Loucy (cell line): ENCODE measurements at regions not wholly inside any gene's neighbourhood (a gene's known extent, or its start where the extent isn't known, plus 50 kb on each side); places are given as distances from the start of the nearest gene placed in this dataset.

ENCODE experiments used
- H2AFZ ChIP-seq: fragments of 200-600 bp; sonication (generic); 2 replicates; pipeline ENCODE4 v1.6.0; 2016; ENCODE audit warnings: antibody characterized with exemption, mild to moderate bottlenecking, low read length, moderate library complexity
- H3F3A ChIP-seq: fragments of 200-600 bp; 2 replicates; pipeline ENCODE4 v1.6.0; 2016; ENCODE audit warnings: antibody characterized with exemption, low read depth, mild to moderate bottlenecking
- H3K27me3 ChIP-seq: fragments of 200-600 bp; sonication (generic); 2 replicates; pipeline ENCODE4 v1.6.1; 2014; ENCODE audit warnings: low read length, mild to moderate bottlenecking; ENCODE audit not compliant: insufficient read depth, poor library complexity, severe bottlenecking
- H3K36me3 ChIP-seq: fragments of 200-600 bp; sonication (generic); 2 replicates; pipeline ENCODE4 v1.6.1; 2016; ENCODE audit warnings: low read length; ENCODE audit not compliant: insufficient read depth
- H3K4me1 ChIP-seq: fragments of 200-600 bp; sonication (generic); 2 replicates; pipeline ENCODE4 v1.5.1; 2014; ENCODE audit warnings: low read length, mild to moderate bottlenecking; ENCODE audit not compliant: insufficient read depth, poor library complexity, severe bottlenecking
- H3K4me2 ChIP-seq: fragments of 200-600 bp; sonication (generic); 2 replicates; pipeline ENCODE4 v1.6.0; 2014; ENCODE audit warnings: antibody characterized with exemption, low read length, low read depth, mild to moderate bottlenecking; ENCODE audit not compliant: poor library complexity, severe bottlenecking
- H3K4me3 ChIP-seq: fragments of 200-600 bp; sonication (generic); 2 replicates; pipeline ENCODE4 v1.5.1; 2014; ENCODE audit warnings: low read length, mild to moderate bottlenecking, mixed read lengths; ENCODE audit not compliant: poor library complexity, severe bottlenecking
- H3K79me2 ChIP-seq: fragments of 200-600 bp; sonication (generic); 2 replicates; pipeline ENCODE4 v1.6.1; 2014; ENCODE audit warnings: low read length; ENCODE audit not compliant: insufficient read depth
- H3K9ac ChIP-seq: fragments of 200-600 bp; sonication (generic); 2 replicates; pipeline ENCODE4 v1.6.0; 2014; ENCODE audit warnings: mild to moderate bottlenecking, low read depth, low read length, moderate library complexity; ENCODE audit not compliant: poor library complexity, severe bottlenecking
- H3K9me2 ChIP-seq: fragments of 200-600 bp; sonication (generic); replicated peaks from 2 replicates; pipeline ENCODE4 v1.6.1; 2016; ENCODE audit warnings: low read depth, low read length, mixed read lengths
- H3K9me3 ChIP-seq: fragments of 200-600 bp; sonication (generic); 2 replicates; pipeline ENCODE4 v1.6.1; 2014; ENCODE audit warnings: mild to moderate bottlenecking, antibody characterized with exemption, low read length, low read depth; ENCODE audit not compliant: insufficient read depth
- H4K20me1 ChIP-seq: fragments of 200-600 bp; sonication (generic); 2 replicates; pipeline ENCODE4 v1.6.0; 2014; ENCODE audit warnings: antibody characterized with exemption, low read length, mild to moderate bottlenecking; ENCODE audit not compliant: insufficient read depth, poor library complexity, severe bottlenecking
- EZH2phosphoT487 ChIP-seq: fragments of 200-600 bp; IDR thresholded peaks from 2 replicates; pipeline ENCODE4 v1.6.1; 2018; ENCODE audit warnings: antibody characterized with exemption, mild to moderate bottlenecking, moderate library complexity, borderline replicate concordance
- TF ChIP-seq, protein P1 (sequence below): fragments of 200-600 bp; sonication (generic); conservative IDR thresholded peaks from 2 replicates; pipeline ENCODE4 v1.5.1; 2014; ENCODE audit warnings: mild to moderate bottlenecking, antibody characterized with exemption, low read length

- no peak overlapping the region for H2AFZ ChIP-seq
- H3K4me3 ChIP-seq, result no peak overlapping the region
- H3K27me3 ChIP-seq, result no peaks in the 10 kb centered on the region
- H3K9me2 ChIP-seq, result no peaks in the 10 kb centered on the region
- H3K79me2 ChIP-seq, result no peaks in the 10 kb centered on the region
- H4K20me1 ChIP-seq, result no peaks in the 10 kb centered on the region
- no peaks in the 10 kb centered on the region for H3F3A ChIP-seq
- no peaks in the 10 kb centered on the region for H3K36me3 ChIP-seq
- no peak for TF ChIP-seq EZH2phosphoT487
- TF ChIP-seq, protein P1, sequence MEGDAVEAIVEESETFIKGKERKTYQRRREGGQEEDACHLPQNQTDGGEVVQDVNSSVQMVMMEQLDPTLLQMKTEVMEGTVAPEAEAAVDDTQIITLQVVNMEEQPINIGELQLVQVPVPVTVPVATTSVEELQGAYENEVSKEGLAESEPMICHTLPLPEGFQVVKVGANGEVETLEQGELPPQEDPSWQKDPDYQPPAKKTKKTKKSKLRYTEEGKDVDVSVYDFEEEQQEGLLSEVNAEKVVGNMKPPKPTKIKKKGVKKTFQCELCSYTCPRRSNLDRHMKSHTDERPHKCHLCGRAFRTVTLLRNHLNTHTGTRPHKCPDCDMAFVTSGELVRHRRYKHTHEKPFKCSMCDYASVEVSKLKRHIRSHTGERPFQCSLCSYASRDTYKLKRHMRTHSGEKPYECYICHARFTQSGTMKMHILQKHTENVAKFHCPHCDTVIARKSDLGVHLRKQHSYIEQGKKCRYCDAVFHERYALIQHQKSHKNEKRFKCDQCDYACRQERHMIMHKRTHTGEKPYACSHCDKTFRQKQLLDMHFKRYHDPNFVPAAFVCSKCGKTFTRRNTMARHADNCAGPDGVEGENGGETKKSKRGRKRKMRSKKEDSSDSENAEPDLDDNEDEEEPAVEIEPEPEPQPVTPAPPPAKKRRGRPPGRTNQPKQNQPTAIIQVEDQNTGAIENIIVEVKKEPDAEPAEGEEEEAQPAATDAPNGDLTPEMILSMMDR, result no peak
- H3K4me2 ChIP-seq, result no peak overlapping the region
- no peaks in the 10 kb centered on the region for H3K4me1 ChIP-seq
- no peaks in the 10 kb centered on the region for H3K9me3 ChIP-seq
- H3K9ac ChIP-seq, result no peak overlapping the region
Measured at GRCh38 chr5:125399885-125400284, 653.4 kb upstream of the ZNF608 start.

- Histone ChIP-seq H3K9me3 (no peaks in the 10 kb centered on the region), H3F3A (no peaks in the 10 kb centered on the region), H3K4me1 (no peaks in the 10 kb centered on the region), H3K79me2 (no peaks in the 10 kb centered on the region), H2AFZ (no peak overlapping the region), H3K9me2 (no peaks in the 10 kb centered on the region), H3K9ac (no peak overlapping the region), H3K27me3 (no peaks in the 10 kb centered on the region), H4K20me1 (no peaks in the 10 kb centered on the region), H3K4me3 (no peak overlapping the region), H3K36me3 (no peaks in the 10 kb centered on the region), H3K4me2 (no peak overlapping the region)
- no peak for TF ChIP-seq EZH2phosphoT487
- TF ChIP-seq, protein P1, result no peak
Measured at GRCh38 chr5:125401724-125402622, 655.5 kb upstream of the ZNF608 start.

DNA sequence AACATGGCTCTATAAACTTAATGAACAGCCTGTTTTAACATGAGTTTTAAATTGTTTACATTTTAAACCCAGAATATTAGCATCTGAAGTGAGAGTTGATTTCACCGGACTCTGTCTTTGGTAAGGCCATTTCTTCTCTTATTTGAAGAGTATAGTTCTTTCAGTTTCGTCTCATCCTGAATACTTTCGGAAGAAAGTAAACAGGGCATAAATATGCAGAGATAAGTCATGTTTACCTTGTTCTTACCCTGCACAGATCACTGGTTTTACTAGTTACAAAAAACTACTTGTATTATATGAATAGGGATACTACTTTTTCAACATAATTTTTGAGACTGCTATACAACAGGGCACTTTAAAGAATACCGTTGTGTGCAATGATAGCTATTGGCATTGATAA is 656.3 kb upstream of the ZNF608 start:
- no peak overlapping the region for H3K9ac ChIP-seq
- H3K9me3 ChIP-seq, result no peaks in the 10 kb centered on the region
- H3K4me1 ChIP-seq, result no peaks in the 10 kb centered on the region
- H3K4me2 ChIP-seq, result no peak overlapping the region
- H3K4me3 ChIP-seq, result no peak overlapping the region
- H3K79me2 ChIP-seq, result no peaks in the 10 kb centered on the region
- no peaks in the 10 kb centered on the region for H4K20me1 ChIP-seq
- no peaks in the 10 kb centered on the region for H3K27me3 ChIP-seq
- no peak overlapping the region for H2AFZ ChIP-seq
- no peaks in the 10 kb centered on the region for H3F3A ChIP-seq
- no peaks in the 10 kb centered on the region for H3K9me2 ChIP-seq
- TF ChIP-seq, protein P1, result no peak
- no peak for TF ChIP-seq EZH2phosphoT487
- H3K36me3 ChIP-seq, result no peaks in the 10 kb centered on the region
